HG03460 (cell line): ENCODE measurements at regions not wholly inside any gene's neighbourhood (a gene's known extent, or its start where the extent isn't known, plus 50 kb on each side); places are given as distances from the start of the nearest gene placed in this dataset.

Experiments used
- ATAC-seq: cut with Tn5 transposase; IDR thresholded peaks from one replicate; pipeline ENCODE4 v1.9.1; 2021; ENCODE audit not compliant: unreplicated experiment

DNA sequence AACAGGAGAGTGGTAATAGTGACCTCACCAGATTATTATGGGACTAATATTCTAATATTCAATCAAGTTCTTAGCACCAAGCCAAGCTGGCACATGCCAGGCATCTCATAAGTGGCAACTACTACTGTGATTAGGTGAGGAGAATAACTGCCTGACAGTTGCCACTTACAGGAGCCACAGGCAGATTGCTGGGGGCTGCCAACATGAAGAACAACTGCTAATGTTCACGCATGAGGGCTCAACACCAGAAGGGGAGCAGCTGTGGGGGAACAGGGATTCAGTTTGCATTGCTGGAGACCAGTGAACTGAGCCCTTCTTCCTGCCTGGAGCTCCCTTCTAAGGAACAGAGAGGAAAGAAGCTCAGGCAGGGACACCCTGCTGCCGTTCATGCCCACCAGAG, 504.5 kb downstream of the FOXO1 start:
- no peak for ATAC-seq

- no peak for ATAC-seq
Measured at GRCh38 chr13:40163066-40164000, 503.1 kb downstream of the FOXO1 start.

DNA sequence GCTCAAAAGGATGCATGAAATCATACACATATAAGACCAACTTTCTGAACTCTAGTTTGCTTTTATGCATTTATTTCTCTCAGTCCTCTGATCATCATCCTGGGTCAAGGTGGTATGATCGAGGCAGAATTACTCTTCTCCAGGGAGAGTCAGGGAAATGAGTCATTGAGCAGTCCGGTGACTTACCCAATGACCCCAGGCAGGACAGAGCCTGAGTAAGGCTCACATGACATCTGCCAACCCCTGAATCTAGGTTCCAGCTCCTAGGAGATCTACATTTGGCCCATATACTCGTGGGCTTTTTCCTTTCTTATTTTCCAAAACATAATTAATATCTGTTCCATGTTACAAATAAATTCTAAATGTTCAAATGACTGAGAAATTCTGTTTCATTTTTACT, 502.3 kb downstream of the FOXO1 start:
- ATAC-seq, result no peak

DNA sequence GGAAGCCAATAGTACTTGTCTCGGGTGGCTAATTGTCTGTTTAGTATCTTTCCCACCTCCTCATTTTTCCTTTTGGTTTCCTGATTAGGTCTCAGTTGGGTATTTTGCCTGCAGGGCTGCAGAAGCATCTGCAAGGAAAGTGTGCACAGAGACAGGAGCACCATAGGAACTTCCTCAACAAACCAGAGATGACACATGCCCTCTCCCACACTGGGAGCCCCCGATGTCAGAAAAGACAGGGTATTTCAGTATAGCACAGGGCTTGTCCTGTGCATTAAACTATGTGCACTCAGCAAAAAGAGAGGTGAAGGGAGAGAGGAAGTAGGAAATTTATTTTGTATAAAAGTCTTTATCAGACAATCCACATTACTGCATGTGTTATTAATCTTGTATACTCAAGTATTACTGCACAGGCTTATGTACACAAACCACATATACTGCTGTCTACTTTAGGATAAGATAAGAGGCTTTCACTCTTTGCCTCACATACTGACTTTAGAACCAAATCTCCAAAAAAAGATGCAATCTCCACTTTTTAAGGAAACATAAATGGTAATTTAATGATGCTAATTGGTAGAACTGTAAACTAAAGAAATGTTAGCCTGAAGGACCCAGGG, 501.0 kb downstream of the FOXO1 start:
- ATAC-seq, result no peak

- ATAC-seq, result no peak
Measured at GRCh38 chr13:40167327-40167726, 499.1 kb downstream of the FOXO1 start.

GRCh38 chr13:40168425-40169166, 497.8 kb downstream of the FOXO1 start:
- ATAC-seq, result no peak

- no peak for ATAC-seq
Measured at GRCh38 chr13:40169476-40169875, 497.0 kb downstream of the FOXO1 start.

GRCh38 chr13:40170091-40170490, 496.4 kb downstream of the FOXO1 start:
- ATAC-seq, result no peak

DNA sequence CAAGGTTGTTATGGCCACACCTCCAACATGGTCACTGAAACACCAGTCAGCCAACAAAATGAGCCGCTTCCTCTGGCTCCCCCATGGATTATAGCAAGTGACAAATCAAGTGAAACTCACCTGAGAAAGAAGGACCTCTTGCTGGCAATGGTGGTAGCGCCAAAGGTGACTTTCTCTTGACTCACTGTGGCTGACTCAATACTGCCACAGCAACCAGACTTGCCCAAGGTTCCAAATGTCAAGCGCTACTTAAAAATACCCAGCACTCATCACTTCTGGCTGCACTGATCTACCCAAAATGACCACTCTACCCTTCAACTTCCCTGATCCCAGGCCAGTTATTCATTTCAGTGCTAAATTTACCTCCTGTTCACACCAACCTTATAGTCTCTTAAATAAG, 495.5 kb downstream of the FOXO1 start:
- no peak for ATAC-seq

- ATAC-seq, result no peak
Measured at GRCh38 chr13:40171566-40171965, 494.9 kb downstream of the FOXO1 start.

DNA sequence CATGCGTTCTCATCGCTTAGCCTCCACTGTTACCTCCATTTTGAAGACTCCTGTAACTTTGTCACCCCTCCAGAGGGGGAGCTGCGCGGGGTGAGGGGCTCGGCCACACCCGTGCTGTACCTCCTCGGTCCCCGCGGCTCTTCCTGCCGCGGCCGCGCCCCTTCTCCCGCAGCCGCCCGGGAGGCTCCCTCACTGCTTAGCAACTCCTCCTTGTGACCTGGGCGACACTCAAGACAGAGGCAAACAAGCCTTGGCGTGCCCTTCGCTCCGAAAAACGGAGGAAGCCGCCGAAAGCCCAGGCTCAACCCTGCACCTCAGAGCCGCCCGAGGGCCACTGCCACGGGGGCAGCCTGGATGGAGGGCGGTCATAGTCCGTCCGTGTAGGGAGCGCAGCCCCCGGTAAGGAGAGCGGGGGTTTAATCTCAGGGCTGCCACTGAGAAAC, 494.3 kb downstream of the FOXO1 start:
- no peak for ATAC-seq

DNA sequence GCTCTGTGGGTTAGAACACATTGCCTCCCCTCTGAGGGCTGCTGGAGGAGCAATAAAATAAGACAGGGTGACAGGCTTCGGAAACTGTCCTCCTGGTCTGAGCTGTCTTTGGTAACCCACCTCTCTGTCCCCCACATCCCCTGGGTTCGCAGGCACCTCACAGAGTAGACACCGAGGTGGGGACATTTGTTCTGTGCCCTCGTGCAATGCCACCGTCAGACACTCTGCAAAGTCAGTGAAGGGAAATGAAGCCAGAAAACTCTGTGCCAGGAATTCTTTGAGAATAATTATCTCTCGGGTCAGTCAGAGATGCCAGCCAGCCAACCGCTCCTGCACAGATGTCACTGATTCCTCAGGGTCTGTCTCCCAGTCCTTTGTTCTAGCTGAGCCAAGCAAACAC, 493.6 kb downstream of the FOXO1 start:
- ATAC-seq, result no peak

DNA sequence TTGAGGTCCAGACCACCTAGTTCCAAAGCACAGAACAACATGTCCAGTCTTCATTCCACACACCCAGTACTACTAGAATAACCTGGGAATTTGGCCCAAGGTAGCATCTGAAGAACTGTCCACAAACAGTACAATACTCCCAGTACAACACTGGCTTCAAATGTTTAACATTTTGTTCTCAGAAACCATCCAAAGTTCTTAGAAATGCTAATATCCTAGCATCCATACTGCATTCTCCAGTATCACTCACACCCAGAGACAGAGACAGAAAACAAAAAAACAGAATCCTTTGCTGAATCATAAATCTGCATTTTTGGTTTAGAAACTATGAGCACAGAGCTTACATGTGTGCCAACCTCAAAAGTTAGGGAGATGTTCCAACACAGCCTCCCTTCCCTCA, 490.8 kb downstream of the FOXO1 start:
- ATAC-seq, result no peak

GRCh38 chr13:40176242-40176641, 490.2 kb downstream of the FOXO1 start:
- no peak for ATAC-seq

DNA sequence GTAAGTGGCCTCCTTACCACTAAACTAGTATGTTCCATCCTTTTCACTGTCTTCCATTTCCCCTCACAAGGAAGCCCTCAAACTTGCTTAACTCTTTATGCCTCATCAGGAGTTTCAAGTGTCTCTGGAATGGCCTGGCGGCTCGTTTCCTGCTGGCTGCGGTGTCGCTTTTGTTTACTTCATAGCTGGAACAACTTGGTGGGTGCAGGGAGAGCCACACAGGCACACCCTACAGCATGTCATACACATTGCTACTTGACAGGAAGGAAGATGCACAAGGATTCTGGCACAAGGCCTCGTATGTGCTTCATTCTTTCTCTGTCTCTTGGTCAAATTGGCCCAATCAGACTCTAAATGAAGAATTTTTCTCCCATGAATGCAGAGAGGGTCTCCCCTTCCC, 488.3 kb downstream of the FOXO1 start:
- ATAC-seq, result no peak

DNA sequence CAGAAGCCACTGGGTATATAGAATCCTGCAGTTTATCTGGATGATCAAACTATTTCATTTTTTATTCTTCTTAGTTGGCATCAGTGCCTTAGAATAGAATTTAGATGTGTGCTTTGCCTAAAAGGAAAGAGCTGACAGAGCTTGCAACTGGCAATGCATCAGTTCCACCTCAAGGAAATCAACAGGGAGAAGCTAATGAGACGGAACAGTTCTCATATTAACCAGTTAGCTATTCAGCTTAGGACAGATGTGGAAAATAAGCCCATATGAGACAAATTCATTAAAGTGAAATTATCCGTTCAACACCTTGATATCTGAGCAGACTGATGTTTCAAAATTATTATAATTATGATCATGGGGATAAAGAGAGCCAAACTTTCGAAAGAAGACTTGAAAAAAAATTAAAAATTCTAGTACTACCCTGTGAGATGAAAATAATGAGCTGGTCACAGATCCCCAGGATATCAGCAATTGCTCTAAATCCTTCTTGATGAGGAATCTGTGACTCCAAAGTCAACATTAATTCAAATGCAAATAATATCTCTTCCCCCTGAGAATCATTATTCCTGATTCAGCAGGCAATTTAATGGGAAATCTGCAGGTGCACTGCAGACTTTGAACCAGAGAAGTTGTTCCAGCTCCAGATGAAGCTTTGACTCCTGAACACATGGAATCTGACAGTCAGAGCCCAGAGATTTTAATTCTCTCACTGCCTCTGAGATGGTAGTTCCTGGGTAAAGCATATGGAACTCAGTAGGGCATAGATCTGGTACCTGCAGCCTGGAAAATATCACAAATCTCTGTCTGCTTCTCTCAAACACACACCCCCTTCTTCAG, 486.8 kb downstream of the FOXO1 start:
- no peak for ATAC-seq

GRCh38 chr13:40180776-40181175, 485.7 kb downstream of the FOXO1 start:
- no peak for ATAC-seq

GRCh38 chr13:40181203-40181845, 485.1 kb downstream of the FOXO1 start:
- ATAC-seq, result no peak

DNA sequence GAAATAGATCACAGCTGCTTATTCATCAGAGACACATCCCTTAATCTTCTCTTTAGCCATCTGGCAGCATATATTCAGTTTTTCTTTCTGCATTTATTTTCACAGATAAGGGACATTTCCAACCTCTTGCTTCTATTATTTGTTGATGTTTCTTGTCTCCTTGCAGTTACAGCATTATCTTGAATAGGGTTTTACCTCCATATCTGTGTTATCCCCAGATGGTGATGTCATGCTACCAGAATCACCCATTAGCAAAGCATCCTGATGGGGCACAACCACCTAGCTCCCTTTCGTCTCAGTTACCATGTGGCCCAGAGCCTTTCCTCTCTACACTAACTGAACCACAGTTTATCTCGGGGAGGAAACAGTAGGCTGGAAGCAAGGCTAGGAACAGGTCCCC, 483.9 kb downstream of the FOXO1 start:
- ATAC-seq, result no peak

GRCh38 chr13:40185414-40185813, 481.0 kb downstream of the FOXO1 start:
- ATAC-seq, result no peak
